ENCODE measurements at regions not wholly inside any gene's neighbourhood (a gene's known extent, or its start where the extent isn't known, plus 50 kb on each side); places are given as distances from the start of the nearest gene placed in this dataset.
A peak's percentile ranks its signal among the peaks of the same experiment; 100 is the strongest.

GRCh38 chr10:25113191-25114035 is 61.4 kb upstream of the GPR158 start:
- DNase-seq (ENCODE audit: low spot score): peak; percentile 92

DNA sequence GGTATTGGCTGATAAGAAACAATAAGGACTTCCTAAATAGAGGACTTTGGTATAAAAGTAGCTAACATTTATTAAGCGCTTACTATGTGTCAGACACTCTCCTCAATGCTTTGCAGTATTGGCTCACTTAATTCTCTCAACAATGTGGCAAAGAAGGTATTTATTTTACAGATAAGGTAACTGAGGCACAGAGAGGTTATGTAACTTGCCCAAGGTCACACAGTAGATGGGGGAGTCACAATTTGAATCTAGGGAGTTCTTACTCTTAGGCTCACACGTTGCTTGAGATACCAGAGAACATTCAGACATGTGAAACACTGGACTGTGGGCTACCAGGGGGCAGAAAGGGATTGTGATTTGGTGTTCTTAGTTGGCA is 60.8 kb upstream of the GPR158 start:
- DNase-seq (ENCODE audit: low spot score): no peak

DNA sequence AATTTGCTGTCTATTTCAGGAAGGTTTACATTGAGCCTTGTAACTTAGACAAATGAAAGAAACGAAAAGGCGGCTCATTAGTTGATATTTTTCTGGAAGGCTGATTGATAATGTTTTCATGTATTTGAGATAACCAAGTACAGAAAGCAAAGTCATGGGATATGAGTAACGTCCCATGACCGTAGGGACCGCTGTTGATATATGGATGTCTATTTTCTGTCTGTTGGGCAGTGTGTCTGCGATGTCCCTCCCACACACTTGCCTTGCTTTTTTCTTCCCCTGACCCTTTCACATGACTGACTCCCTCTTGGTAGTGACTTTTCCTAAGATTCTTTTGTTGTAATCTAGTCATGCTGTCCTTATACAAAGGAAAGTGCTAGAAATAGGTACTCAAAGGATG is 57.0 kb upstream of the GPR158 start:
- DNase-seq (ENCODE audit: low spot score): no peak

GRCh38 chr10:25120188-25120587 is 54.6 kb upstream of the GPR158 start:
- DNase-seq (ENCODE audit: low spot score): no peak
